ENCODE measurements at regions not wholly inside any gene's neighbourhood (a gene's known extent, or its start where the extent isn't known, plus 50 kb on each side); places are given as distances from the start of the nearest gene placed in this dataset.
A peak's percentile ranks its signal among the peaks of the same experiment; 100 is the strongest.

- no peak for DNase-seq
These were observed 218.3 kb downstream of the RBFOX3 start for GRCh38 chr17:79392598-79392997.

DNA sequence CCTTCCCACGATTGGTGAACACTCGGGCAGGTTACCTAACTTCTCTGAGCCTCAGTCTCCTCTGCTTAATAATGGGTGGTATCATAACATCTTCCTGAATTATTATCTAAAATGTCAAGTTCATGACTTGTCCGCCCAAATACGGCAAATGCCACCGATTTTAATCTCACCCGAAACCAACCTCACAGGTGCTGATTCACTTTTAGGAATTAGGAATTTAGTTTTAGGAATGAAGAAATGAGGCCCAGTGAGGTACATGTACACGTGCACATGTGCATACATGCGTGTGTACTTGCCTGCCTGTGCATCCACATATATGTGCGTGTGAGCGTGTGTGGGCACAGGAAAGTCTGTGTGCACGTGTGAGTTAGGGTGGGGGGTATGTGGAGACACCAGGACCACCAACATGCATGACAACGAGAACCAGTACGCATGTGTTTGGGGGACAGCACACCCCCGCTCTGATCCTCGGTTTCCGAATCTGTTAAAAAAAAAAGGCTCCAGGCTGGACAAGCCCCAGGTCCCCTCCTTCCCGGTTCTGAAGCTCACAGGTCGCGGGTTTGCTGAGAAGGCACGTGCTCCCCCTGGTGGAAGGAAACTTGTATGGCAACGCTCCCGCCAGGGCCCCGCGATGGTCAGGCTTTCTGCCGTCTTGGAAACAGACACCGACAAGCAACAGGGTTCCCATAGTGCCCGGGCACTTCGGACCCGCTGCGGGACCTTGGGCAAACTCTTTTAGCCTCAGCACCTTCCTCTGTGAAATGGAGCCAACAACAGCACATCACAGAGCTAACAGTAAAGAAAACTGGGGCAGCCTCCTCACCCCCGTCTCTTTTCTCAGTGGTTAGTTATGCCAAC, 219.2 kb downstream of the RBFOX3 start:
- peak; percentile 91 for DNase-seq

- DNase-seq = no peak
These were observed 221.0 kb downstream of the RBFOX3 start for GRCh38 chr17:79389896-79390295.

- DNase-seq = peak; percentile 80
These were observed 222.1 kb downstream of the RBFOX3 start for GRCh38 chr17:79388556-79389295.

GRCh38 chr17:79387783-79388182, 223.1 kb downstream of the RBFOX3 start:
- DNase-seq = no peak

DNA sequence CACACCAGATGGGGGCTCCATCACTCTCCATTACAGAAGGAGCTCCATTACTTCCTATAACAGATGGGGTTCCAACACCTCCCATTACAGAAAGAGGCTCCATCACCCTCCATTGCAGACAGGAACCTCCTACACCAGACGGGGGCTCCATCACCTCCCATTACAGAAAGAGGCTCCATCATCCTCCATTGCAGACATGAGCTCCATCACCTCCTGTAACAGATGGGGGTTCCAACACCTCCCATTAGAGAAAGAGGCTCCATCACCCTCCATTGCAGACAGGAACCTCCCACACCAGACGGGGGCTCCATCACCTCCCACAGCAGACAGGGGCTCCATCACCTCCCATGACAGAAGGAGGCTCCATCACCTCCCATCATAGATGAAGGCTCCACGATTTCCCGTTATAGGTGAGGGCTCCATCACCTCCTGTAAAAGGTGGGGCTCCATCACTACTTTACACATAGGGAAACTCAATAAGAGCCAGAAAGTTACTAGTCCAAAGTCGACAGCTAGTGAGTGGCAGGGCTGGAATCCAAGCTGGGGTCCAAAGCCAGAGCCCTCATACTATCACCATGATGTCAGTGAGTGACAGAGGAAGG, 224.8 kb downstream of the RBFOX3 start:
- DNase-seq = no peak

GRCh38 chr17:79382313-79382712, 228.5 kb downstream of the RBFOX3 start:
- no peak for DNase-seq

GRCh38 chr17:79379700-79380445, 231.0 kb downstream of the RBFOX3 start:
- DNase-seq = no peak

GRCh38 chr17:79377230-79377786, 233.5 kb downstream of the RBFOX3 start:
- DNase-seq = no peak

- DNase-seq = no peak
These were observed 236.0 kb downstream of the RBFOX3 start for GRCh38 chr17:79374807-79375206.

GRCh38 chr17:79374087-79374689, 236.7 kb downstream of the RBFOX3 start:
- no peak for DNase-seq

- DNase-seq = no peak
These were observed 238.2 kb downstream of the RBFOX3 start for GRCh38 chr17:79372470-79373238.

GRCh38 chr17:79371984-79372383, 238.9 kb downstream of the RBFOX3 start:
- no peak for DNase-seq

- no peak for DNase-seq
These were observed 240.3 kb downstream of the RBFOX3 start for GRCh38 chr17:79370594-79370993.

GRCh38 chr17:79370126-79370525, 240.7 kb downstream of the RBFOX3 start:
- no peak for DNase-seq

- DNase-seq = no peak
These were observed 241.3 kb downstream of the RBFOX3 start for GRCh38 chr17:79369532-79369931.

DNA sequence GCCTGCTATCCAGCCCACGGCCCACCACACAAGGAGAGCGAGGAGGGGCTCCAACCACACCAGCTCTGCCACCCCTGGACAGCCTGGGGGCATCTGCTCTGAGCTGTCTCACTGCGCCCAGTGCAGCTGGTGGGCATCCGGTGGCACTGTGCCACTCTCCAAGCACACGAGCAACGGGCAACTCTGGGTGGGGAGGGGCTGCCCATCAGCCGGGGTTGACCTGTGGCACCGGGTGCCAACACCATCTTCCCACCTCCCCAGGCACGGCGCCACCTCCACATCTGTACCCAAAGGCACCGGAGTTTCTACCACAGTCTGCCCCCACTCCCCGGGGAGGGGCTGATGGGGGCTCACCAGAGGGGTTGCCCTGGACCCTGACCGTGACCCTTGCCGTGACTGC, 241.8 kb downstream of the RBFOX3 start:
- no peak for DNase-seq

GRCh38 chr17:79368521-79368920, 242.3 kb downstream of the RBFOX3 start:
- DNase-seq = no peak

DNA sequence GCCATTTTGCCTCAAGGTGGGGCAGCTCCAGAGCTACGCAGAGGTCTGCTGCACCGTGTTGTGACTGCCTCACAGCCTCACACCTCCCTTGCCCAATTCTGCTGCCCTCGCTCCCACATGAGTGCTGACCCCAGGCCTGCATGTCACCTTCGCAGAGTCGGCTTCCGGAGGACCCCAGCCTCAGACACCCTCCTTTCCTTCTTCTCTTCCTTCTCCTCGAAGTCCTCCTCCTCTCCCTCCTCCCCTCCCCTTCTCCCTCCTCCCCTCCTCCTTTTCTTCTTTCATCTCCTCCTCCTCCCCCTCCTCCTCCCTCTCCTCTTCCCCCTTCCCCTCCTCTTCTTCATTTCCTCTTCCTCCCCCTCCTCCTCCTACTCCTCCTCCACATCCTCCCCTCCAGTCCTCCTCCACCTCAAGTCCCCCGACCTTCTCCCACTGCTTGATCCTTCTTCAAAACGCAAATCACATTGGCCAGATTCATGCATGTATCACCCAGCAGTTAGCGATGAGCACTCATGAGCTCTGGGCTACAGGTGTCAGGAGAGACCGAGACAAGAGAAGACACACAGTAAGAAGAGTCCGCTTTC, 243.8 kb downstream of the RBFOX3 start:
- DNase-seq = no peak

- DNase-seq = peak; percentile 58
These were observed 244.7 kb downstream of the RBFOX3 start for GRCh38 chr17:79365836-79366770.
